ENCODE measurements at regions not wholly inside any gene's neighbourhood (a gene's known extent, or its start where the extent isn't known, plus 50 kb on each side); places are given as distances from the start of the nearest gene placed in this dataset.
A peak's percentile ranks its signal among the peaks of the same experiment; 100 is the strongest.

- peak; percentile 32 for DNase-seq (ENCODE audit: low spot score)
Observed at GRCh38 chr2:220053919-220054318, 426.5 kb downstream of the SLC4A3 start.

- DNase-seq (ENCODE audit: low spot score): no peak
Observed at GRCh38 chr2:220057391-220057790, 430.0 kb downstream of the SLC4A3 start.

- no peak for DNase-seq (ENCODE audit: low spot score)
Observed at GRCh38 chr2:220057916-220058315, 430.5 kb downstream of the SLC4A3 start.

DNA sequence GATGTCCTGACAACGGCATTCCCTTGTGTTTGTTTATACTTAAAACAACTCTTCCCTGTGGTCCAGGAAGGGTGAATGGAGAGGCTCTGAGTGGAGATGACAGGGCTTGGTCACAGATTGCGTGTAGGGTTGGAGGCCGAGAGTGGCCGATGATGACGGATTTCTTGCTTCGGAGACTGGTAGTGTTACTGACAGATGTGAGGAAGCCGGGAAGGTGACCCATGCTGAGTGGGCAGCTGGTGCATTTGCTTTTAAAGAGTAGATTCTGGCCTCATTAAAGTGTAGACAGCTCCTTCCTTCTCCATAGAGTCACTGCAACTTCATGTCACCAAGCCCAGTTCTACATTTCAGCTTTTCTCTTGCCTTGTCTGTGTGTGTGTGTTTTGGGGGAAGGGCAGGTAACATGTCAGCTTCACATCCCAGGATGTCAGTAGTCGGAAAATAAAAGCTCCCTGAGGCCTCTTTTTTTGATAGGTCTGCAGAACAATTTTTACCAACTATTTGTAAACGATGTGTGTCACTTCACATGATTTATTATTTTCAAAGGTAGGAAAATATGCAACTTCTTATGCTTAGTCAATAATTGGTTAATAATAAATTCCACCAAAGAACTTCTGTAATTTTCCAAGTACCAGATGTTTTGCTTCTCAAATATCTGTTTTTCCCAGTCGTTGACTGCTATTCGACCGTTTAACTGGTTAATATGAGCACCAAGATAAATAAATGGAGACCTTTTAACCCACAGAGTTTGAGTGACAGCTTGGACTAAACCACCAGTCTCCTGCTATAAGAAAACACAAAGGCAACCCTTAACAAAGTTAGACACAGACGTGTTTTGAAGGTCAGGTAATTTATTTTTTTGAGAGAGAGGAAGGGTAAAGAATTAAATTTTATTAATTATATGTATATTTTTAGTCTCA, 436.9 kb downstream of the SLC4A3 start:
- DNase-seq (ENCODE audit: low spot score): no peak

DNA sequence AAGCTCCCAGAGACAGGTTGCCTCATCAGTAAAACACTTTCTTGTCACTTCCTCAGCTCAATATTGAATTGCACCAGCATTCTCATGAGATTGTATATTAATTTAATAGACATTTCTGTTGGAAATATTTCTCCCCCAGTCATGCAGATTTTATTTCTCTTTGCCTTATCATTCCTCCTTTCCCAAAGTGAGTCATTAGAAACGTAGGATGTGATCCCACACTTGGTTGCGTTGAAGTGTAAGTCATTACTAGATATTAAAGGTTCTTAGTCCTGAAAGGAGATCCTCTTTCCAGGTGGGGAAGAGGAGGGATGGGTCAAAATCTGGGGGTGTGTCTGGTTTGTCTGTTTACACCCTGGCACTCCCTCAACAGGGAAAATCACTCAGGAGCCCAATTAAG, 438.2 kb downstream of the SLC4A3 start:
- DNase-seq (ENCODE audit: low spot score): no peak

- DNase-seq (ENCODE audit: low spot score): no peak
Observed at GRCh38 chr2:220068846-220069245, 441.4 kb downstream of the SLC4A3 start.

- DNase-seq (ENCODE audit: low spot score): no peak
Observed at GRCh38 chr2:220070349-220070748, 442.9 kb downstream of the SLC4A3 start.

DNA sequence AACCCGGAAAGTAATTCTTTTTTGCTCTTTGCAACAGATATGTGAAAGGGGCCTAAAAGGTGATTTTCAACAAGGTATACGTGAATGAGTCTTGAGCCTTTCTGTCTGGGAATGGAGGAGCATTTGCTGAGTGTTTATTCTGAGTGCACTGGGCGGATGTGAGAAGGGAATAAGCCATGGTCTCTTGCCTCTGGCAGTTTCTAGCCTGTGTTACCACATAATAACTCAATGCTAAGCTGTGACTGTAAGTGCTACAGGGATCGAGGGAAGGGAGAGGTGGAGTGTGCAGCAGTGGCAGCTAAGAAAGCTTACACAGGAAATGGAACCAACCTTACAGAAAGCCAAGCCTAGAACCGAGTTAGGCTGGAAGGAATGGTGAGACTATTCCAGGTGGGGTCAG, 444.3 kb downstream of the SLC4A3 start:
- DNase-seq (ENCODE audit: low spot score): no peak

DNA sequence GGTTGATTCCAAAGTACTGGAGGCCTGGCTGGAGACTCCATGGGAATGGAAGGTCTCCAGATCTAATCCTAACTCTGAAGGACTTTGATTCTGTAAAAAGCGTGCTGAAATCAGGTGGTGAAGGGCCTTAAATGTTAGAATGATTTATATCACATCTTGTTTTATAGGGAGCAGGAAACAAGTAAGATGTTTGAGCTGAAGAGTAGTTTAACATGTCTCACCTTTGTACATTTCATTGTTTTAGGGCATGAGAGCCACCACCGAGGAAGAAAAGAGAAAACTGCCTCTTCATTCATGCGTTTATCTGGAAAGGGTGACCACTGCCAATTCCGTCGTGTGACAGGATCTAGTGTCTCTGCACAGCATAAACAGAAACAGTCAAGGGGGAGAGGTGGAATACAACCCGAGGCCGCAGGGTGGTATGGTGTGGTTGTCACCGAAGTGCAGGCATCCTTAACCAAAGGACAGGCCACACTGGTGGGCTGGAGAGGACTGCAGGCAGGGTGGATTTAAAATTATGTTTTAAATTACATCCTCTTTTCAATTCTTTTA, 445.3 kb downstream of the SLC4A3 start:
- no peak for DNase-seq (ENCODE audit: low spot score)

DNA sequence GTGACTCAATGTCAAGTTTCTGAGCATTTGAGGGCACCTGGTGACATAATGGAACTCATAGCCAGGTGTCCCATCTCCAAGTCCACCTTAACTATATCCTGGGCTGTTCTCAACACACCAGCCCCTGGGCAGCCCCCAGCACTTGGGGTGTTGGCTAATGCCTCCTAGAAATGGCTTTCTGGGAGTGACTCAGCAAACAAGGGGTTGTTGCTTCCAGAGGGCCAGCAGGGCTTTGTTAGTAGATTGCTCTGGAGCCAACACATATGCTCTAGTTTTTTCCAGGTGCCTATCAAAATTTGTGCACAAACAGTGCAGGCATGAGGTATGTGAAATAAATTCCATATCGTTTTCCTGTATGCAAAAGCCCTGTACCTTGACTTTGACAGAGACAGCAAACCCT, 448.4 kb downstream of the SLC4A3 start:
- DNase-seq (ENCODE audit: low spot score): no peak

- DNase-seq (ENCODE audit: low spot score): no peak
Observed at GRCh38 chr2:220076734-220077133, 449.3 kb downstream of the SLC4A3 start.

GRCh38 chr2:220077488-220077887, 450.1 kb downstream of the SLC4A3 start:
- no peak for DNase-seq (ENCODE audit: low spot score)

DNA sequence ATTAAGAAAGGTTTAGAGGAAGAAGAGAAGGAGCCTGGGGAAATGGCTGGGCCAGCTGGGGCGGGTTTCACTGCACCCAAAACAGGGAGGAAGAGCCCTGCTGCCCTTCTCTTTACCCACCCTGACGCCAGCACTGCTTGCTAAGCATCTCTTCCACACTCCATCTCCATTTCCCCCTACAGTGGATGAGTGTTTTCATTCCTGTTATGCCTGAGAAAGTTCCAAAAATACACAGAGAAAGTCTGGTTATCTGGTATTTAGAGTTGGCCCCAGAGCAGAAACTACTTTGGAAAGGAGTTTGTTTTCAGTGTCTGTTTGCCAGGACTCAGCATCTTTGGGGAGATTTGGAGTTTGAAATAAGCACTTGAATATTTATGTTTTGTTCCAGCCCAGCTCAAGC, 451.0 kb downstream of the SLC4A3 start:
- no peak for DNase-seq (ENCODE audit: low spot score)

- DNase-seq (ENCODE audit: low spot score): no peak
Observed at GRCh38 chr2:220079595-220079994, 452.2 kb downstream of the SLC4A3 start.

DNA sequence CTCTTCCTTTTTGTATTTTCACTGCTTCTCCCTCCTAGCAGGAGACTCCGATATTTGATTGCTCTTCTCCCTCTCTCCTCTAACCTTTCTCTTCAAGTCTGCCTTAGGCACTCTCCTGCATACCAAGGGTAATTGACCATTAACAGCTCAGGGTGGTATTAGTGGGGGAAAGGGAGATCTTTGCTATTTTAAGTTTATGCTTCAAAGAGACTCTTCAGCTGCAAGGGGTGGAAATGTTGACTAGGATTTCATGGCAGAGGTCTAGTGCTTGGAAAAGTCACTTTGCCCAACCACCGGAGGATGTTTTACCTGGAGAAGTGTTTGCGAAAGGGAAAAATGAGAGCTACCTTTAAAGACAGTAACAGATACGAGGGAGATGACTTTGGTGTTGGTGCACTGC, 453.7 kb downstream of the SLC4A3 start:
- no peak for DNase-seq (ENCODE audit: low spot score)

DNA sequence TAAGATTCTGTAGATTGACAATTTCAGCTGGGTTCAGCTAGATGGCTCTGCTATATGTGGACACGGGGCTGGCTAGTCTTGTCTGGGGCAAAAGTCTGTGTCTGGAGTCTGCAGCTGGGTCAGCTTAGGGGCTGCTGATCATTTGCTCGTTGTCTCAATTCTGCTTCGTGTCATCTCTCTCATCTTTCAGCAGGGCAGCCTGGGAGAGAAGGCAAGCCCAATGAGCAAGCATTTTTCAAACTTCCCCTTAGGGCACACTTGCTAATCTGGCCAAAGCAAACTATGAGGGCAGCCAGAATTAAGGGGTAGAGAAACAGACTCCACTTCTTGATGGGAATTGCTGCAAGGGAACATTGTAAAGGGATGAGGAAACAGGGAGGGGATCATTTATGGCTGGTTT, 462.6 kb downstream of the SLC4A3 start:
- DNase-seq (ENCODE audit: low spot score): no peak

- no peak for DNase-seq (ENCODE audit: low spot score)
Observed at GRCh38 chr2:220096406-220096805, 469.0 kb downstream of the SLC4A3 start.

DNA sequence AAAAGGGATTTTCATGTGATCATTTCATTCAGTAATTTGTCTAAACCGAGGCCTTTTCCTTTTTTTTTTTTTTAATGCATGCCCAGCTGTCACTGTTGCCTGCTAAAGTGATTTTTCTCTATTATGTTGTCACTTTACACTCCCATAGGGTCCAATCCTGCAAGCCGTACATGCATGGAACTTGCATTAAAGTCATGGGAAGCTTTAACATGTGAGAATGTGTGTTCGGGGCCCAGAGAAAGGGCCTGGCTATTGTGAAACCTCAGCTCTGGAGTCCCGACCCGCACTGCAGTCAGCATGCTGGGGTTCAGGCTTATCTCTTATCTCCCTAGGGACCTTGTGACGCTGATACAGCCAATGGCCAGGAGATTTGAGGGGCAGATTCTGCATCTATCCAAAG, 474.6 kb downstream of the SLC4A3 start:
- DNase-seq (ENCODE audit: low spot score): no peak

GRCh38 chr2:220103596-220103995, 476.2 kb downstream of the SLC4A3 start:
- DNase-seq (ENCODE audit: low spot score): no peak

- no peak for DNase-seq (ENCODE audit: low spot score)
Observed at GRCh38 chr2:220104871-220105351, 477.5 kb downstream of the SLC4A3 start.

GRCh38 chr2:220106065-220106464, 478.6 kb downstream of the SLC4A3 start:
- no peak for DNase-seq (ENCODE audit: low spot score)

DNA sequence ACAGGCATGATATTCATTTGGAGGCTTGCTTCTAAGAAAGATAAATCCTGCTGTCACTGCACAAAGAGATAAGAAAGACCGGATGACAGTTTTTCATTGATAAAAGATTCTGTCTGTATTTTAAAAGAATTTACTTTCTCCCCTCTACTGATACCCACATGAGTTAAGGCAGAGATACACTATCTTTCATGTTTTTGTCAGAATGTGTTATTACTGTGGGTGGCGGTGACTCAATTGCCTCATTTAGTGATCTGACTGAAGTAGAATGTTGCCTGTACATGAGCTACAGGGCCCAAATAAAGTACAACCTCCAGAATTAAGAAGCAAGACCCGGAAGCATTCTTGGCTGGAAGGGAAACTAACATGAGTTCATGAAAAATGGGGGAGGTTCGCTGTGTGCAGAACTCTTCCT, 480.0 kb downstream of the SLC4A3 start:
- no peak for DNase-seq (ENCODE audit: low spot score)

- no peak for DNase-seq (ENCODE audit: low spot score)
Observed at GRCh38 chr2:220114443-220114842, 487.0 kb downstream of the SLC4A3 start.

DNA sequence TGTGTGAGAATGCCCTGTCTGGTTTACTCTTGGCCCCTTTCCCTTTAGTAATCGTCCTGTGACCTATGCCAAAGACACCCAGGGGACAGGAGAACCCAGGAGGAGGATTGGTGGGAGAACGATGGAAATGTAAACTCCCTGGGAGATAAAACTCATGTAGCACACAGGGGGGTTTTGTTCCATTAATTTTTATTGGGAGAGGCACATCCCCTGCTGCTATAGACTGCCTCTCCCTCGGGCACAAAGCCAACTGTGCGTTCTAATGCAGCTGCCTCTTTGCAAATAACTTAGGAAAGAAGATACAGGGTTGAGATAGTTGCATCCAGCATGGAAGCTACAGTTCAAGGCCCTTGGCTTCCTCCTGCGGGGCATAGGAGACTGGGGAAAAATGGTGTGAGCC, 489.6 kb downstream of the SLC4A3 start:
- DNase-seq (ENCODE audit: low spot score): no peak
